Activated naive CD4-positive, alpha-beta T cell treated with anti-CD3 and anti-CD28 coated beads, Interleukin-2, amount 50 U/mL, for 72 hours (primary cell): ENCODE measurements at regions not wholly inside any gene's neighbourhood (a gene's known extent, or its start where the extent isn't known, plus 50 kb on each side); places are given as distances from the start of the nearest gene placed in this dataset.

Experiments
- ATAC-seq, 2 donors: fragments of 150-1000 bp; cut with Tn5 transposase; 2 replicates each; pipeline ENCODE4 v1.10.0; 2021; ENCODE audit warnings: mild to moderate bottlenecking in 2 of 2, moderate library complexity in 2 of 2
- DNase-seq, 2 donors: peaks; one replicate each; pipeline ENCODE4 v3.0.0; 2021 to 2022; ENCODE audit warnings: low spot score in 2 of 2
- H3K27ac Mint-ChIP-seq, 2 donors: one replicate each; pipeline ENCODE4 v1.8.0; 2022; ENCODE audit warnings: mild to moderate bottlenecking in 2 of 2, mixed read lengths in 2 of 2
- H3K36me3 Mint-ChIP-seq, 2 donors: one replicate each; pipeline ENCODE4 v1.8.0; 2022; ENCODE audit warnings: mixed read lengths in 2 of 2
- H3K9me3 Mint-ChIP-seq, 2 donors: one replicate each; pipeline ENCODE4 v1.8.0; 2022; ENCODE audit warnings: mixed read lengths in 2 of 2

DNA sequence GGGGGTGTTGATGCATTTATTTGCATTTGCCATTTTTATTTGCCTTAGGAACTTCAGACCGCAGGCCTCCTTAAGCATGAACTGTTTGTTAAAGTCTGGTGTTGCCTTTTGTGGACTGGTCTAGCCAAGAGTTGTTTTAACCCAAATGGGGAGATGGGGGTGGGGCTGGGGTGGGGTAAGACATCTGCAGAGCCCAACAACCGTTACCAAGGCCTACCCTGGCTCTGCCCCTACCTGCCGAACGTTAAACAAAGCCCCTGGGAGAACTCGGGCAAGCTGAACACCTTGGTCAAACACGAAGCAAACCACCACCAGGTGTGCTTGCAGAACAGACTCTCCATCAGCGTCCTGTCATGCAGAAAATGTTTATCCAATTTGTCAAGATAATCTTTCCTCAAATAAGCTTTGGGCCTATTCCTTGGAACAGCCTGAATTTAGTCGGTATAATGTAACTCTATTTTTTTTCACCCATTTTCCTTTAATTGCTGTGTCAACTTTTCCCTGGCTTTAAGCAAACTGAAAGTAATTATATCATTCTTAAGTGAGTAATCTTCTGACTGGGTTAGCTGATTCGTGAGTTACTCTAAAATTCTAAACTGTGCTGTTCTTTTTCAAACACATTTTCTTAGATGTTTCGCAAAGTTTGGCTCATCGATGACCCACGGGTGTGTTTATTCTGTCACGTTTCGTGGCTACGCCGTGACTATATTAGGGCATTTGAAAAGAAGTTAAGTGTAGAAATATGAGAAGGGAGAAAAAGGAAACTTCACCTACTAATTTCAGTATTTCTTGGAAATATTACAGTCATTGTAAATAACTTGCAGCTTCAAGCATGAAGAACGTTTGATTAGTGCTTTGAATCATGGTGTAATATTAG is 127.6 kb downstream of the SOX2 start:
- ATAC-seq (no peak), DNase-seq (no peak)
- Mint-ChIP-seq H3K36me3 (no peaks in the 10 kb centered on the region), H3K9me3 (no peaks in the 10 kb centered on the region), H3K27ac (no peak overlapping the region)

DNA sequence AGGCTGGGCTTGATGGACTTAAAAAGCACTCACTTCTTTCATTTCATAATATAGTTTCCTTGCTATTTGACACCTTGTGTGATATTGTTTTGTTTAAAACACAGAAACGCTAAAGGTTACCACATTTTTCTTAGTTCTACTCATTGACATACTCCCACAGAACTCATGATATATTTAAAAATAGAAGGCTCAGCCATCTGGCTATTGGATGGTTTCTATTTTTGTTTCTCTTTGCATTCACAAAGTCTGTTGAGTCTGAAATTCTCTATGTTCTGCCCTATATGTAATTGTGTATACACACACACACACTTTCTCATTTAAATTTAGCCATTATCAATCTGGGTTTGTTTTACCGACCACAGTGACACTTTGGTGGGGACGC is 128.2 kb downstream of the SOX2 start:
- no peaks in the 10 kb centered on the region for H3K9me3 Mint-ChIP-seq
- H3K36me3 Mint-ChIP-seq = no peaks in the 10 kb centered on the region
- DNase-seq (no peak), ATAC-seq (no peak)
- no peak overlapping the region for H3K27ac Mint-ChIP-seq

DNA sequence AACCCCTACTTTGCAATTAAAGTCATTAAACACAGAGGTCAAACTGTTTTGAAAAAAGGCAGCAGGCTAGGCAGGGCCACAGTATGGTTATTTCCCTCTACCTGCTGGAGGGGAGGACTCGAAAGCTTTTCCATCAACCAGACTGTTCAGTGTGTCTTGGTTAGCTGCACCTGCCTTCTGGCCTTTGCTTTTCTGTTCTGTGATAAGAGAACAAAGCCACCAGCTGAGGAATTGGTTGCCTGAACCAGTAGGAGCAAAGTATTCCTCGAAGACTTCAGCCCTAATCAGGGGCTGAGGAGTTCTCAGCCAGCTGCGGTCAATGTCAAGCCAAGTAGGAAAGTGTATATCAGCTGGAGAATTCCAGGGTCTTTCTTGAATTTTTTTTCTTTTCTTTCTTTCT is 132.5 kb downstream of the SOX2 start:
- H3K36me3 Mint-ChIP-seq = no peaks in the 10 kb centered on the region
- DNase-seq (no peak), ATAC-seq (no peak)
- no peaks in the 10 kb centered on the region for H3K9me3 Mint-ChIP-seq
- no peak overlapping the region for H3K27ac Mint-ChIP-seq

DNA sequence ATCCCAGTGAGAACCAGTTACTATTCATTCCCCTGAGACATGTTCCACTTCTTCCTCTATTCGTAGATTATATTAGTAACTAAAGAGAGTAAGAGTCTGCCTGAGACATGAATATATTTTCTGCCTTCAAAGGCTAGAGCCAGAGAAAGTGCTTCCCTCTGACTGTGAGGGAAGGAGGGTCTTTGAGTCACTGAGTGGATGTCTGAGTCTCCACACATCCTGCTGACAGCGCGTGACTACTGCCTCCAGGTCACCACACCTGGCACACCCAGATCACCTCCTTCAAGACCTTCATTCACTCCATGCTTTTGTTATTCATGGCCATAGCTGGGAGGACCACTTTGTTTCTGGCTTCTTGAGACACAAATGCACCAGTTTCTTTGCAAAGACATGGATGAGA is 135.6 kb downstream of the SOX2 start:
- DNase-seq (no peak), ATAC-seq (no peak)
- Mint-ChIP-seq H3K27ac (no peak overlapping the region), H3K9me3 (no peaks in the 10 kb centered on the region), H3K36me3 (no peaks in the 10 kb centered on the region)

DNA sequence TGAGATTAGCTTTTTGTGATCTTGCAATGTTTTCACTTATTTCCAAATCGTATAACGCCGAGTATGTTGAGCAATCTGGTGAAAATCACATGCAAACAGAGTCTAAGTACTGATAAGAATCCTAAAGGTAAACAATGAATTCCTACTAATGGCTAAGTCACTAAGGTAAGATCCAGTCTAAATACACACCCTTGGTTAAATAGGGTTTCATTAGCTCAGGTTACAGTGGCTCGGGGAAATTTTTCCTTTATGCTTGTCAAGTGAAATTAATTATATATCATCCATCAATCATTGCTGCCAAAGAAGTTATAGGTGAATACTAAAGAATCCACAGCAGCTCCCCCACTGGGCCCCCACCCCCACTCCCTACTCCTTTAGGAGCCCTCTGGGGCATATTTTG is 139.3 kb downstream of the SOX2 start:
- no peak for ATAC-seq
- no peak for DNase-seq
- Mint-ChIP-seq H3K27ac (no peak overlapping the region), H3K36me3 (no peaks in the 10 kb centered on the region), H3K9me3 (peaks cover 0 to 3% of the 10 kb centered on the region in 2 donors)

DNA sequence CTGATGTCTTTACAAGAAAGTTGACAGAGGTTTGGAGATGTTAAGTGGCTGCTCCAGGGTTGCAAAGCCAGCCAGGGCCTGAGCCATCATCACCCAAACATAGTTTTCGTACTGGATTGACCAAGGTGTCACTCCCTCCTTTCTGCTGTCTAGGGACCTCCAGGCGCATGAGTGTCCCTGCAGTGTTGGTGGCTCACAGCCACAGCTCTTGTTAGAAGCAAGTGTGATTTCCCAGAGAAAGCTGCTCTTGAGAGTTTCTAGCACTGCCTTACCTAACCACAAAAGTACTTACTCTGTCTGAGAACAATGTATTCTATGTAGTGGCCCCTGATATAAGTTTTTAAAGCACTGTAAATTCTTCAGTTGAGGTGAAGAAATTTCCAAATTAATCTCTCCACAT is 144.1 kb downstream of the SOX2 start:
- Mint-ChIP-seq H3K36me3 (no peaks in the 10 kb centered on the region), H3K9me3 (peaks cover 0 to 3% of the 10 kb centered on the region in 2 donors), H3K27ac (no peak overlapping the region)
- ATAC-seq = no peak
- no peak for DNase-seq

DNA sequence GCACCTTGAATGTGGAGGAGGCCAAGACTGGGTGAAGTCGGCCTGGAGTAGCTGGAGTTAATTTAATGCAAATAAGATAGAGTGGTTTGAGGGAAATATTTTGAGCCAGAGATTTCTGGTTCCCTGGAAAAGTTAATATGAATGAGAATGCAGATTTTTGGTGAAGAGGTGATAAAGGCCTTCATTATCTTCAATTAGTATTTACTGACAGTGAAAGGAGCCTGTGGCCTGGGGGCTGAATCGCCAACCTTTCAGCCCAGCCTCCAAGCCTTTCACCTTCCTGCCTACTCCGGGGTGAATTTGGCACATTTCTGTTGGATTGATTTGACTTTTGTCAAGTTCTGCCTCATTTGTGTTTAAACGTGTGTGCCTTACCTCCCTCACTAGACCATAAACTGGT is 147.8 kb downstream of the SOX2 start:
- DNase-seq = no peak
- H3K36me3 Mint-ChIP-seq = no peaks in the 10 kb centered on the region
- peaks cover 0 to 6% of the 10 kb centered on the region in 2 donors for H3K9me3 Mint-ChIP-seq
- no peak for ATAC-seq
- no peak overlapping the region for H3K27ac Mint-ChIP-seq

DNA sequence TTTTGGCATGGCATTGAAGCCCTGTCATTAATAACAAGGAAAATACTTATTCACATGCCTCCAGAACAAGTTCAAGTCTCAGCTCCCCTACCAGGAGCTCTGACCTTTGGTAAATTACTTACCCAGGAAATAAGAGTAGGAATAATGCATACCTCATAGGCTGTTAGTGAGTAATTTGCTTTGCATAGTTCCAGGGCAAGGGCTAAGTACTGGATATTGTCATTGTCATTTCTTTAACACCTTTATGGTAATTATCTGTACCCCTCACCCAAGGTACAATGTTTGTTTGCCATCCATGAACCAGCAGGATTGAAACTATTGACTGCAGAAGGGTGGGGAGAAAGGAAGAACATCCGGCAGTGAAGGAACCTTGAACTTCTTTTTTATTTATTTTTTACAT is 148.5 kb downstream of the SOX2 start:
- DNase-seq = no peak
- H3K36me3 Mint-ChIP-seq = no peaks in the 10 kb centered on the region
- H3K9me3 Mint-ChIP-seq = peaks cover 0 to 6% of the 10 kb centered on the region in 2 donors
- ATAC-seq = no peak
- no peak overlapping the region for H3K27ac Mint-ChIP-seq

DNA sequence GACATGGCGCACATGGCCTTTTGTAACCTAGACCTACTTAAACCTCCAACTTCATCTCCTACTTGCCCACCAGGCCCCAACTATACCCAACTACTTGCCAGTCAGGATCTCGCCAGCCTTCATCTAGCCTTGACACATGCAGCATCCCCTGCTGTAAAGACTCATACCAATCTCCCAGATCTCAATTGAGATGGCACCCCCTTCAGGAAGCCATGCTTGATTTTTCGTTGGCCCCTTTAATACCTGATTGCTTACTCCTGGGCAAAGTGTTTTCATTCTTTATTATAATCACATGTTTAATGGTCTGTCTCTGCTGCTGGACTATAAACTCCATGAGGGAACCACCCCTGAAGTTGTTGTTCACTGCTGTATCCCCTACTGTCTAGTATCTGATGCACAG is 150.8 kb downstream of the SOX2 start:
- Mint-ChIP-seq H3K9me3 (peaks cover 0 to 9% of the 10 kb centered on the region in 2 donors), H3K27ac (no peak overlapping the region), H3K36me3 (no peaks in the 10 kb centered on the region)
- DNase-seq (no peak), ATAC-seq (no peak)

DNA sequence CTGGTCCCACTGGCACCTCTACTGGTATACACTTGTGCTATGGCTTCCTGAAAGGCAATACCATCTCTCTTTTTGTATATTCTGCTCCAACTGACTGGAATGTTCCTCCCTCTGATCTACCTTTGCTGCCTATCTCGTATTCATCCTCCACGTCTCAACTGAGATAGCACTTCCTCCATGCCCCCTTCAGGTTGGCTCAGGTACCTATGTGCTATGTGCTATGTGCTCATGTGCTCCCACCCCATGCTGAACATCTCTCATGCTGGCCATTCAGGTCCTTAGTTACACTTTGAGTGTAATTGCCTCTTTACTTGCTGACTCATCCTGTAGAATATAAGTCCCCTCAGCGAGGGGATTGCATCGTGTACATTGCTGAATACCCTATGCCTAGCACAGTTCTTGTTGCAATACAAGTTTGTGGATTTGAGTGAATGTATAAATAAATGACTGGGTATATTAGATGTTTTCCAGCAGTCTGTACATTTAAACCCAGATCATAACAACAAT is 156.9 kb downstream of the SOX2 start:
- ATAC-seq = no peak
- H3K9me3 Mint-ChIP-seq = peaks cover 0 to 7% of the 10 kb centered on the region in 2 donors
- H3K36me3 Mint-ChIP-seq = no peaks in the 10 kb centered on the region

DNA sequence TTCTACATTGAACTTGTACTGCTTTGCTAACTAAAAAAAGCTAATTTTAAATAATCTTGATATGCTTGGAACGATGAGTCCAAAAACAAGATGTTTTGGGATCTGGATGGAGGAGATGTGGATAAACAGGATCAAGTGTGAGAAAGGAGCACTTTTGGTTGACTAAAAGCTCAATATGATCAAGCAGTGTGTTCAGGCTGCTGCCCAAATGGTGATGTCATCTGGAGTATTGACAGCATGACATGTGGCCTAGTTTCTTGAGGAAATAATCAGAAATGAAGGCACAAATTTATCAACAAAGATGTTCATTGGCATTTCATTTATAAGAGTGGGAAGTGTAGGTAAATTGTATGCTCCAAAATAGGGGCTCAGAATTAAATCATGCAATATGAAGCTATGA is 161.2 kb downstream of the SOX2 start:
- H3K9me3 Mint-ChIP-seq = peaks cover 0 to 3% of the 10 kb centered on the region in 2 donors
- no peak overlapping the region for H3K27ac Mint-ChIP-seq
- no peaks in the 10 kb centered on the region for H3K36me3 Mint-ChIP-seq
- no peak for DNase-seq
- no peak for ATAC-seq

More for the DNA sequence above, 156.9 kb downstream of the SOX2 start:
- DNase-seq = no peak
- no peak overlapping the region for H3K27ac Mint-ChIP-seq

DNA sequence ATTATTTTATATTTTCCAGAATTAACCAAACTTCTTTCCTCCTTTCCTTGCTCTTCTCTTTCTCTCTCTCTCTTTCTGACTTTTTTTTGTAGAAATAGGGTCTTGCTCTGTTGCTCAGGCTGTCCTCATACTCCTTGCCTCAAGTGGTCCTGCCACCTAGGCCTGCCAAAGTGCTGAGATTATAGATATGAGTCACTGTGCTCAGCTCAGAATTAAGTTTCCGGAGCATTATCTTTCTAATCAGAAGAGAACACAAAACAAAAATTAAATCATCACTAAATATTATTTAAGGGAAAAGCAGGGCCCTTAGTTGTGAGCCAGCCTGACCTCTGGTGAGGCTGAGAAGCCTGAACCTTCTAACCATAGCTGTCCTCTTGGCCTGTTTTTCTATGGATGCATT is 168.2 kb downstream of the SOX2 start:
- DNase-seq = no peak
- Mint-ChIP-seq H3K27ac (no peak overlapping the region), H3K9me3 (no peaks in the 10 kb centered on the region), H3K36me3 (no peaks in the 10 kb centered on the region)
- no peak for ATAC-seq

DNA sequence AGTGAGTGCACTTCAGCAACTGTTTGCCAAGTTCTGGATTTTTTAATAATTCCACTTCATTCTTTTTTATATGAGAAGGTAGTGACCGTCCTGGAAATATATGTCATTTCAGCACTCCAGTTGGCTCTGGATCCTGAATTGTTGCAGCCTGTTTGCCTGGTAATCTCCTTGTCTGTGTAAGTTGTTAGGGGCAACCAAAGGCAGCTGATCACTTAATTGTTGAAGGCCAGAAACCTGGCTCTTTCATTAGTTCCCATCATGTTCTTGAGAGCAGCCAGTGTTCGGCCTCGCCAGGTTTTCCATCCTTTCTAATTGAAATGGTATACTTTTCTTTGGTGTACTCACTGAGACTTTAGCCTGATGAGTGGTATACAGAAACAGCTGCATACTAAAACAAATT is 168.6 kb downstream of the SOX2 start:
- H3K27ac Mint-ChIP-seq = no peak overlapping the region
- DNase-seq = no peak
- H3K9me3 Mint-ChIP-seq = no peaks in the 10 kb centered on the region
- ATAC-seq = no peak
- H3K36me3 Mint-ChIP-seq = no peaks in the 10 kb centered on the region

DNA sequence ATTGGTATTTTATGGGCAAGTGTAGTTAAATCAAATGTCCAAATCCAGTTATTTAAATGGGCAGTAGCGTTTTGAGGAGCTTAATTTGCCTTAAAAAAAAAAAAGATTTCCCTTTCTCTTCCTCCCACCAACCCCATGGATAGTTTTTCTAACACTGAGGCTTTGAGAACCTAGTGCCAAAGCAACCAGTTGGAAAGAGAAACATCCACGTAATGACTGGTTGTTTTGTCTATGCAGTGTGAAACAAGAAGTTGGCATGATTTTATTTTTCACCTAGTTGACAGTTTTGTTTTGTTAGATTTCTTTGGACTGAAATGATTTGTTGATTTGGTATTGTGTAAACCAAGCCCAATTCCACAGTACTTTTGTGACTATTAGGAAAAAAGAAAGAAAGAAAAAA is 170.0 kb downstream of the SOX2 start:
- Mint-ChIP-seq H3K27ac (no peak overlapping the region), H3K9me3 (no peaks in the 10 kb centered on the region), H3K36me3 (no peaks in the 10 kb centered on the region)
- DNase-seq = no peak
- no peak for ATAC-seq

DNA sequence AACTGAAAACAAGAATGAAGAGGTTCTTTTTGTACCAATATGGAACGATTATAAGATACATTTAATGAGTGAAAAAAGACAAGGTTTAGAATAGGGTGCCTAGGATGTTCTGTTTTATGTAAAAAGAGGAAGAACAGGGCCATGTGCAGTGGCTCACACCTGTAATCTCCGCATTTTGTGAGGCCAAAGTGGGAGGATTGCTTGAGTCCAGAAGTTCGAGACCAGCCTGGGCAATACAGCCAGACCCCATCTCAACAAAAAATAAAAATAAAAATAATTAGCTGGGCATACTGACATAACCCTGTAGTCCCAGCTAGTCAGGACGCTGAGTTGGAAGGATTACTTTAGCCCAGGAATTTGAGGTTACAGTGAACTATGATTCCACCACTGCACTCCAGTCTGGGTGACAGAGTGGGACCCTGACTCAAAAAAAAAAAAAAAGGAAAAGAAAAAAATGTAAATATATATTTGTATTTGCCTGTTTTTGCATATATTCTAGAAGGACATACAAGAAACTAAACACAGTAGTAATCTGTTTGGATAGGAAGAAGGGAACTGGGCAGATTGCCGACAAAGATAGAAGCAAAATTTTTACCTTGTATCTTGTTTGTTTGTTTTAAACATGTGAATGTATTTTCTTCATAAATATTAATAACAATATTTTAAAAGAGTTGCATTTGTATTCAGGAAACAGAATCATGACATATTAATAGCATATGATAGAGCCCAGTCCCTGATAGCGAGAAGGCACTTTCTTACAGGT is 174.3 kb downstream of the SOX2 start:
- Mint-ChIP-seq H3K9me3 (no peaks in the 10 kb centered on the region), H3K36me3 (no peaks in the 10 kb centered on the region), H3K27ac (no peak overlapping the region)
- DNase-seq (no peak), ATAC-seq (no peak)

DNA sequence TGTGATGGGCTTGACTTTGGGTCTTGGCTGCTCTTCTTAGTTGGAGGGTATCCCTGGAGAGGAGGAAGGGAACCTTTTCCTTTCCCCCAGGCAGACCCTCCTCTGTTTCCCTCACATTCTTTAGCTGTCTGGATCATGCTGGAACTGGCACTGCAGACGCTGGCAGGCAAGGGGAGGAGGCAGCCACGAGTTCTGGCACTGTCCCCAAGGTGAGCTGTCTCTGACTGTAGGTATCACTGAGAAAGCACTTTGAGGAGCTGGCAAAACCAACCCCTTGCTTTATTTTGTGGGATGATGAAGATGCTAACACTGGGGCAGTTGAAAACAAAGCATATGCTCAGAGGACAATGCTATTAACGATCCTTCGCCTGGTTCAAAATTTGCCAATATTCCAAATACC is 175.0 kb downstream of the SOX2 start:
- no peaks in the 10 kb centered on the region for H3K9me3 Mint-ChIP-seq
- no peaks in the 10 kb centered on the region for H3K36me3 Mint-ChIP-seq
- DNase-seq = no peak
- H3K27ac Mint-ChIP-seq = no peak overlapping the region
- ATAC-seq = no peak

DNA sequence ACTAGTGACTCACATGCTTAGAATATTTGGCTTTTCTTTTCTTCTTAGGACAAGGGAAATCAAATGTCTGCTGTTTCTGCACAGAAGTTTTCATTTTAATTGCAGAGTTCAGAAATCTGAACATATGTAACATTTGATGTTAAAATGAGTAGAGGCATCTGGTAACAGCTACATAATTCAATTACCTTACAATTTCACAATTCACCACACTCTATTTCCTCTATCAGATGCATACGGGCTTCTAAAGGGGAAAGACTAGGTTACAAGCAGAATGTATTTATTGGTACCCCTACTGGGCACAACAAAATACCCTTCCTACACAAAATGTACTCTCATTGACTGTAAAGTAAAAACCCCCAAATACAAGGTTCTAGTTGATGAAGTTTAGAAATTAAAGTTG is 176.0 kb downstream of the SOX2 start:
- Mint-ChIP-seq H3K27ac (no peak overlapping the region), H3K36me3 (no peaks in the 10 kb centered on the region), H3K9me3 (no peaks in the 10 kb centered on the region)
- ATAC-seq = no peak
- no peak for DNase-seq

DNA sequence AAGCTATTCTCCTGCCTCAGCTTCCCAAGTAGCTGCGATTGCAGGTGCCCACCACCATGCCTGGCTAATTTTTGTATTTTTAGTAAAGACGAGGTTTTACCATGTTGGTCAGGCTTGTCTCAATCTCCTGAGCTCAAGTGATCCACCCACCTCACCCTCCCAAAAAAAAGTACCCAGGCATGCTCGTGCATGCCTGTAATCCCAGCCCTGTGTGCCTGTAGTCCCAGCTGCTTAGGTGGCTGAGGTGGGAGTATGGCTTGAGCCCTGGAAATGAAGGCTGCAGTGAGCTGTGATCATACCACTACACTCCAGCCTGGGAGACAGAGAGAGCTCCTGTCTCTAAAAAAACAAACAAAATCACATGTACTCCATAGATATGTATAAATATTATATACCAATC is 176.5 kb downstream of the SOX2 start:
- no peak overlapping the region for H3K27ac Mint-ChIP-seq
- no peaks in the 10 kb centered on the region for H3K9me3 Mint-ChIP-seq
- DNase-seq (no peak), ATAC-seq (no peak)
- H3K36me3 Mint-ChIP-seq = no peaks in the 10 kb centered on the region
